Karpas-422 (cell line): ENCODE measurements at regions not wholly inside any gene's neighbourhood (a gene's known extent, or its start where the extent isn't known, plus 50 kb on each side); places are given as distances from the start of the nearest gene placed in this dataset.

ENCODE experiments used
- DNase-seq: peaks from one replicate; pipeline ENCODE4 v3.0.0-alpha.2; 2015
- H2AFZ ChIP-seq: fragments of 200-600 bp; sonication (generic); 2 replicates; pipeline ENCODE4 v1.6.1; 2014; ENCODE audit warnings: antibody characterized with exemption, low read length, mixed read lengths
- H3K27ac ChIP-seq: fragments of 200-600 bp; sonication (generic); 2 replicates; pipeline ENCODE4 v1.5.1; 2014; ENCODE audit warnings: mild to moderate bottlenecking, low read length, moderate library complexity
- H3K27me3 ChIP-seq: fragments of 200-600 bp; sonication (generic); 2 replicates; pipeline ENCODE4 v1.6.1; 2014; ENCODE audit warnings: low read length, mixed read lengths
- H3K36me3 ChIP-seq: fragments of 200-600 bp; sonication (generic); 2 replicates; pipeline ENCODE4 v1.6.1; 2014; ENCODE audit warnings: low read length, mixed read lengths; ENCODE audit not compliant: insufficient read depth
- H3K4me1 ChIP-seq: fragments of 200-600 bp; sonication (generic); 2 replicates; pipeline ENCODE4 v1.6.1; 2014; ENCODE audit warnings: mild to moderate bottlenecking, low read length, mixed read lengths
- H3K4me2 ChIP-seq: fragments of 200-600 bp; sonication (generic); 2 replicates; pipeline ENCODE4 v1.6.1; 2014; ENCODE audit warnings: low read length, low read depth, mild to moderate bottlenecking; ENCODE audit not compliant: poor library complexity, severe bottlenecking
- H3K4me3 ChIP-seq: fragments of 200-600 bp; sonication (generic); 2 replicates; pipeline ENCODE4 v1.5.1; 2014; ENCODE audit warnings: mild to moderate bottlenecking, antibody characterized with exemption, low read length, mixed read lengths
- H3K79me2 ChIP-seq: fragments of 200-600 bp; sonication (generic); 2 replicates; pipeline ENCODE4 v1.6.1; 2014; ENCODE audit warnings: mild to moderate bottlenecking, low read length, mixed read lengths
- H3K9ac ChIP-seq: fragments of 200-600 bp; sonication (generic); 2 replicates; pipeline ENCODE4 v1.6.0; 2014; ENCODE audit warnings: low read length
- H3K9me2 ChIP-seq: fragments of 200-600 bp; sonication (generic), shearing (Covaris generic); replicated peaks from 2 replicates; pipeline ENCODE4 v1.6.0; 2014; ENCODE audit warnings: mild to moderate bottlenecking, low read length, moderate library complexity; ENCODE audit not compliant: insufficient read depth
- H3K9me3 ChIP-seq: fragments of 300-700, 200-600 bp; sonication (generic); 2 replicates; pipeline ENCODE4 v1.6.1; 2014; ENCODE audit warnings: low read length, mixed read lengths
- H4K20me1 ChIP-seq: fragments of 200-600 bp; sonication (generic); 2 replicates; pipeline ENCODE4 v1.6.1; 2014; ENCODE audit warnings: mild to moderate bottlenecking, antibody characterized with exemption, low read length, low read depth; ENCODE audit not compliant: insufficient read depth

- H3K9me3 ChIP-seq: no peaks in the 10 kb centered on the region
- H3K27ac ChIP-seq: no peak overlapping the region
- no peaks in the 10 kb centered on the region for H3K27me3 ChIP-seq
- H3K9me2 ChIP-seq: no peaks in the 10 kb centered on the region
- H3K36me3 ChIP-seq: no peaks in the 10 kb centered on the region
- H3K4me1 ChIP-seq: no peaks in the 10 kb centered on the region
- DNase-seq: no peak
- H3K4me2 ChIP-seq: no peak overlapping the region
- no peak overlapping the region for H3K9ac ChIP-seq
- no peak overlapping the region for H2AFZ ChIP-seq
- H4K20me1 ChIP-seq: no peaks in the 10 kb centered on the region
- H3K4me3 ChIP-seq: no peak overlapping the region
- no peaks in the 10 kb centered on the region for H3K79me2 ChIP-seq
Measured at GRCh38 chr9:79026316-79026715, 545.4 kb upstream of the TLE4 start.

- DNase-seq: no peak
- no peaks in the 10 kb centered on the region for H3K36me3 ChIP-seq
- H3K9me2 ChIP-seq: no peaks in the 10 kb centered on the region
- no peaks in the 10 kb centered on the region for H3K9me3 ChIP-seq
- no peak overlapping the region for H3K4me3 ChIP-seq
- H2AFZ ChIP-seq: no peak overlapping the region
- no peaks in the 10 kb centered on the region for H3K4me1 ChIP-seq
- H3K27ac ChIP-seq: no peak overlapping the region
- no peaks in the 10 kb centered on the region for H4K20me1 ChIP-seq
- no peaks in the 10 kb centered on the region for H3K79me2 ChIP-seq
- H3K9ac ChIP-seq: no peak overlapping the region
- H3K27me3 ChIP-seq: no peaks in the 10 kb centered on the region
- no peak overlapping the region for H3K4me2 ChIP-seq
Measured at GRCh38 chr9:79028101-79028500, 543.7 kb upstream of the TLE4 start.

DNA sequence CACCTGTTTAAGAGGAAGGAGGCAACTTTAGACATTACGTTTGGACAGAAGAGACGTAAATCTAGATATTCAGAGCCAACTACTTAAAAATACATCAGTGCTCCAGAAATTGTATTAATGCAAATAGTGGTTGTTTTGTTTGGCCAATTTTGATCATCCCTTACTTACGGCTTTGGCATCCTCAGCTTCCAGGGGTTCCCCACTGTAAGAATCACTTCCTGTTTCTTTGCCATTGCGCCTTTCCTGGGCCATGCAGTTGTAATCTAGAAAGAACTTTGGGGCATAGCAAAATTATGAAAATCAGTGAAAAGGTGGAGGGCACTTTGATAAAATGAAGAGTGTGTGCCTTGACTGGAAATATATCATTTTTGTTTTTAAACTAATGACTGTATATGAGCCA is 537.2 kb upstream of the TLE4 start:
- H3K9me3 ChIP-seq: no peaks in the 10 kb centered on the region
- no peaks in the 10 kb centered on the region for H3K9me2 ChIP-seq
- no peaks in the 10 kb centered on the region for H3K79me2 ChIP-seq
- no peaks in the 10 kb centered on the region for H3K27me3 ChIP-seq
- H4K20me1 ChIP-seq: no peaks in the 10 kb centered on the region
- DNase-seq: no peak
- H3K27ac ChIP-seq: no peak overlapping the region
- no peaks in the 10 kb centered on the region for H3K4me1 ChIP-seq
- no peaks in the 10 kb centered on the region for H3K36me3 ChIP-seq
- H2AFZ ChIP-seq: no peak overlapping the region
- no peak overlapping the region for H3K9ac ChIP-seq
- H3K4me3 ChIP-seq: no peak overlapping the region
- no peak overlapping the region for H3K4me2 ChIP-seq

- H3K4me3 ChIP-seq: no peak overlapping the region
- no peaks in the 10 kb centered on the region for H3K9me2 ChIP-seq
- no peaks in the 10 kb centered on the region for H3K9me3 ChIP-seq
- H3K36me3 ChIP-seq: no peaks in the 10 kb centered on the region
- no peak overlapping the region for H3K4me2 ChIP-seq
- DNase-seq: no peak
- H3K79me2 ChIP-seq: no peaks in the 10 kb centered on the region
- H2AFZ ChIP-seq: no peak overlapping the region
- H4K20me1 ChIP-seq: no peaks in the 10 kb centered on the region
- no peaks in the 10 kb centered on the region for H3K4me1 ChIP-seq
- no peak overlapping the region for H3K27ac ChIP-seq
- no peak overlapping the region for H3K9ac ChIP-seq
- H3K27me3 ChIP-seq: no peaks in the 10 kb centered on the region
Measured at GRCh38 chr9:79037338-79037737, 534.4 kb upstream of the TLE4 start.

- Histone ChIP-seq H3K9me2 (no peaks in the 10 kb centered on the region), H3K36me3 (no peaks in the 10 kb centered on the region), H3K4me2 (no peak overlapping the region), H3K4me3 (no peak overlapping the region), H2AFZ (no peak overlapping the region), H3K27me3 (no peaks in the 10 kb centered on the region), H3K9ac (no peak overlapping the region), H4K20me1 (no peaks in the 10 kb centered on the region), H3K27ac (no peak overlapping the region), H3K4me1 (no peaks in the 10 kb centered on the region), H3K9me3 (no peaks in the 10 kb centered on the region), H3K79me2 (no peaks in the 10 kb centered on the region)
- DNase-seq: no peak
Measured at GRCh38 chr9:79040671-79041070, 531.1 kb upstream of the TLE4 start.

DNA sequence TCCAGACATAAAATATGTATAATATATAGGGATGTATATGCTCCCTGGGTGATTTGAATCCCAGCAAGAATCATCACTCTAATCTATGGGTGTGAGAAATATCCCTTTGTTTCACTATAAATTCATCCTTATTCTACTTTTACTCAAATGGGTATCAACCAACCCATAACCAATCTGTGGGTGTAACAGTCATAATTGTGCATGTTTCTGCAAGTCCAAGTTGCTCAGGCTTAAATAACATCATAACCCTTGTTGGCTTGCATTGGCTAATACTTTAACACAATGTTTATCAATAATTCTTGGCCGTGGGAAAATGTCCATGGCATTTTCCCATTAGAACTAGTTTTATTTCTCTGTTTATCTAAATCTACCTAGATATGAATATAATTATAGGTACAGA is 530.5 kb upstream of the TLE4 start:
- H3K27me3 ChIP-seq: no peaks in the 10 kb centered on the region
- DNase-seq: no peak
- no peak overlapping the region for H2AFZ ChIP-seq

DNA sequence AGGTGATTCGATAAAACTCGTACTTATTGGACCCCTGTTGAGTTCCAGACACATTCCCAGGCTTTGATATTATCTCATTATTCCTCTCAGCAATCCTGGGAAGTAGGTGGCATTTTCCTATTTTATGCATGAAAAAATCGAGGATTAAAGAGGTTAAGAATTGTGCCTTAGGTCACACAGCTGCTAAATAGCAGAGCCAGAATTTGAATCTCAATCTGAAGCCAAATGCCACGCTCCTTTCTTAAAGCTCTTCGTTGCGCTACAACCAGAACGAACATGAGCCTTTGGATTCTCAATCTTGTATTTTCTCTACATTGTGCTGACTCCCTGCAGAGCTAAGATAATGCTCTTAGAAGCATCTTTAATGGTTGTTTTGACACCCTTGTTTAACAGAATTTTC is 527.8 kb upstream of the TLE4 start:
- H3K9me2 ChIP-seq: no peaks in the 10 kb centered on the region
- H3K79me2 ChIP-seq: no peaks in the 10 kb centered on the region
- no peaks in the 10 kb centered on the region for H3K9me3 ChIP-seq
- no peak overlapping the region for H3K27ac ChIP-seq
- H3K27me3 ChIP-seq: no peaks in the 10 kb centered on the region
- H2AFZ ChIP-seq: no peak overlapping the region
- no peak overlapping the region for H3K4me2 ChIP-seq
- no peak overlapping the region for H3K9ac ChIP-seq
- H3K36me3 ChIP-seq: no peaks in the 10 kb centered on the region
- H3K4me3 ChIP-seq: no peak overlapping the region
- H3K4me1 ChIP-seq: no peaks in the 10 kb centered on the region
- no peaks in the 10 kb centered on the region for H4K20me1 ChIP-seq
- no peak for DNase-seq

More for the DNA sequence above, 530.5 kb upstream of the TLE4 start:
- Histone ChIP-seq H3K9ac (no peak overlapping the region), H3K4me2 (no peak overlapping the region), H3K36me3 (no peaks in the 10 kb centered on the region), H3K9me2 (no peaks in the 10 kb centered on the region), H3K4me1 (no peaks in the 10 kb centered on the region), H3K79me2 (no peaks in the 10 kb centered on the region), H3K27ac (no peak overlapping the region), H3K4me3 (no peak overlapping the region), H4K20me1 (no peaks in the 10 kb centered on the region), H3K9me3 (no peaks in the 10 kb centered on the region)

GRCh38 chr9:79046401-79046800 is 525.4 kb upstream of the TLE4 start:
- Histone ChIP-seq H3K9me3 (no peaks in the 10 kb centered on the region), H3K4me2 (no peak overlapping the region), H3K36me3 (no peaks in the 10 kb centered on the region), H3K27ac (no peak overlapping the region), H3K9me2 (no peaks in the 10 kb centered on the region), H3K4me3 (no peak overlapping the region), H3K9ac (no peak overlapping the region), H4K20me1 (no peaks in the 10 kb centered on the region), H2AFZ (no peak overlapping the region), H3K79me2 (no peaks in the 10 kb centered on the region), H3K4me1 (no peaks in the 10 kb centered on the region), H3K27me3 (no peaks in the 10 kb centered on the region)
- DNase-seq: no peak

GRCh38 chr9:79049371-79049770 is 522.4 kb upstream of the TLE4 start:
- no peaks in the 10 kb centered on the region for H3K4me1 ChIP-seq
- no peak overlapping the region for H3K4me2 ChIP-seq

More at GRCh38 chr9:79049371-79049770, 522.4 kb upstream of the TLE4 start:
- H3K9me3 ChIP-seq: no peaks in the 10 kb centered on the region
- H3K27me3 ChIP-seq: no peaks in the 10 kb centered on the region
- no peak overlapping the region for H3K27ac ChIP-seq
- no peak overlapping the region for H3K9ac ChIP-seq
- no peak overlapping the region for H3K4me3 ChIP-seq
- H3K79me2 ChIP-seq: no peaks in the 10 kb centered on the region
- DNase-seq: no peak
- no peaks in the 10 kb centered on the region for H4K20me1 ChIP-seq
- H3K9me2 ChIP-seq: no peaks in the 10 kb centered on the region
- no peaks in the 10 kb centered on the region for H3K36me3 ChIP-seq
- no peak overlapping the region for H2AFZ ChIP-seq
